ENCODE measurements at regions not wholly inside any gene's neighbourhood (a gene's known extent, or its start where the extent isn't known, plus 50 kb on each side); places are given as distances from the start of the nearest gene placed in this dataset.

DNA sequence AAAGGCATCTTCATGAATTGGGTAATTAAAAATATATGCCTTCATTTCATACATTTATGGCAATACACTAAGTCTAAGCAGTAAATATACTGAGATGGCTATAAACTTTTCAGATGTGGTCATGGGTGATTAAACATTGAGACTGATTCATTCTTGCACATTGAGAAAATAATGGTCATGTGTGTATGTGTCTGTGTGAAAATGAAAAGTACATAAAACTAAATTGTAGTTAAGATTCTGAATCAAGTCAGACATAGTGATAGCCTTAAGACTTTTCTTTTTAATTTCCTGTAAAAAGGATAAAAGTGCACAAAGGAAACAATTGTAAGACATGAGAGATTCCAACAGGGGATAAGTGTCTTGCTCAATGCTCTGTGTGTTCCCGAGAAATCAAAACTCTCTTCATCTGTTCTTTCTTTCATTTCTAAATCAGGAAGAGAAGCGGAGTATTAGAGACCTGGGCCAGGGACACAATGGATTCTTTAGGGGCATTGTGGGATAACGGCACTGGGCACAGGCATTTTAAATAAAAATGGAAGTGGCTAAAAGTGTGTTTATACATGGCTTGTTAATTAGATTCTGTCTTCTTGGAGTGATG lies 69.8 kb upstream of the AGR3 start:
- WGBS, 2 donors = 34 to 48% methylated on average over 3 of the region's 3 CpGs

DNA sequence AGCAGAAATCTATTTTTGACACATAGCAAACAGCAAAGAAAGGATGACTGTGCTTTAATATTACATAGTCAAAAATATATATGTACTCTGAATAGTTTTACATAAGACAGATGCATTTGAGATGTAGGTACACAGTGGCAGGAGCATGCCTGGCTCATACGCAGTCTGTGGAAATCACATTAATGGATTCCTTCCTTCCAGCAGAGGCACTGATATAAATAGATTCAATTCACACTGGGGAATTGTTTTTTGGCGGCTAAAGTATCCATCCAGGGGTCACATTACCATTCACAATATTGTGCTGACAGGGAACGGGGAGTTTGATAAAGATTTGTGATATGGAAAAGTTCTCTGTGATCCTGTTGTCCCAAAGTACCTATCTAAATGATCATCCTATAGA lies 72.5 kb upstream of the AGR3 start:
- no peaks in the 10 kb centered on the region for H3K27me3 ChIP-seq
- WGBS, 2 donors = 65 to 66% methylated on average over 3 of the region's 3 CpGs
- intact Hi-C loops (cut with DNase I) = no loop called here
- H3K27ac ChIP-seq = no peak overlapping the region
- TF ChIP-seq, protein P1, sequence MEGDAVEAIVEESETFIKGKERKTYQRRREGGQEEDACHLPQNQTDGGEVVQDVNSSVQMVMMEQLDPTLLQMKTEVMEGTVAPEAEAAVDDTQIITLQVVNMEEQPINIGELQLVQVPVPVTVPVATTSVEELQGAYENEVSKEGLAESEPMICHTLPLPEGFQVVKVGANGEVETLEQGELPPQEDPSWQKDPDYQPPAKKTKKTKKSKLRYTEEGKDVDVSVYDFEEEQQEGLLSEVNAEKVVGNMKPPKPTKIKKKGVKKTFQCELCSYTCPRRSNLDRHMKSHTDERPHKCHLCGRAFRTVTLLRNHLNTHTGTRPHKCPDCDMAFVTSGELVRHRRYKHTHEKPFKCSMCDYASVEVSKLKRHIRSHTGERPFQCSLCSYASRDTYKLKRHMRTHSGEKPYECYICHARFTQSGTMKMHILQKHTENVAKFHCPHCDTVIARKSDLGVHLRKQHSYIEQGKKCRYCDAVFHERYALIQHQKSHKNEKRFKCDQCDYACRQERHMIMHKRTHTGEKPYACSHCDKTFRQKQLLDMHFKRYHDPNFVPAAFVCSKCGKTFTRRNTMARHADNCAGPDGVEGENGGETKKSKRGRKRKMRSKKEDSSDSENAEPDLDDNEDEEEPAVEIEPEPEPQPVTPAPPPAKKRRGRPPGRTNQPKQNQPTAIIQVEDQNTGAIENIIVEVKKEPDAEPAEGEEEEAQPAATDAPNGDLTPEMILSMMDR (IDR thresholded peaks at IDR 0.05) = no peak
- no peak for TF ChIP-seq POLR2A (IDR thresholded peaks at IDR 0.05)
- DNase-seq = no peak
- H3K4me1 ChIP-seq = peaks cover 21 to 24% of the 10 kb centered on the region in 2 donors
- H3K36me3 ChIP-seq = no peaks in the 10 kb centered on the region
- H3K4me3 ChIP-seq (replicated peaks in 1 of 3) = no peak overlapping the region
- H3K9me3 ChIP-seq = no peaks in the 10 kb centered on the region

More for the DNA sequence above, 69.8 kb upstream of the AGR3 start:
- no peak for DNase-seq
- Histone ChIP-seq H3K9me3 (no peaks in the 10 kb centered on the region), H3K4me1 (peaks cover 21 to 24% of the 10 kb centered on the region in 2 donors), H3K27me3 (no peaks in the 10 kb centered on the region), H3K27ac (peak overlapping the region; percentile 11 to 76 (median 73)), H3K4me3 (replicated peaks in 1 of 3) (no peak overlapping the region), H3K36me3 (no peaks in the 10 kb centered on the region)
- intact Hi-C loops (cut with DNase I) = no loop called here
- TF ChIP-seq, protein P1 (IDR thresholded peaks at IDR 0.05) = no peak
- TF ChIP-seq POLR2A (IDR thresholded peaks at IDR 0.05) = peak in 1 of 2 donors; percentile 21

DNA sequence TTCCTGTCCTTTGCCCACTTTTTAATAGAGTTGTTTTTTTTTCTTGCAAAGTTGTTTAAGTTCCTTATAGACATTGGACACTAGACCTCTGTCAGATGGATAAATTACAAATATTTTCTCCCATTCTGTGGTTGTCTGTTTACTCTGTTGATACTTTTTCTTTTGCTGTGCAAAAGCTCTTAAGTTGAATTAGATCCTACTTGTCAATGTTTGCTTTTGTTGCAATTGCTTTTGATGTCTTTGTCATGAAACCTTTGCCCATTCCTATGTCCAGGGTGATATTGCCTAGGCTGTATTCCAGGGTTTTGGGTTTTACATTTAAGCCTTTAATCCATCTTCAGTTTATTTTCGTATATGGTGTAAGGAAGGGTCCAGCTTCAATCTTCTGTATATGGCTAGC lies 76.9 kb upstream of the AGR3 start:
- Histone ChIP-seq H3K27ac (no peak overlapping the region), H3K4me3 (replicated peaks in 1 of 3) (no peak overlapping the region), H3K4me1 (peaks cover 0 to 4% of the 10 kb centered on the region in 2 donors), H3K36me3 (no peaks in the 10 kb centered on the region), H3K27me3 (no peaks in the 10 kb centered on the region), H3K9me3 (no peaks in the 10 kb centered on the region)
- no peak for DNase-seq
- TF ChIP-seq, protein P1 (IDR thresholded peaks at IDR 0.05) = no peak
- TF ChIP-seq POLR2A (IDR thresholded peaks at IDR 0.05) = no peak
- intact Hi-C loops (cut with DNase I) = no loop called here
- WGBS, 2 donors = 97 to 98% methylated on average over 1 of the region's 1 CpG

DNA sequence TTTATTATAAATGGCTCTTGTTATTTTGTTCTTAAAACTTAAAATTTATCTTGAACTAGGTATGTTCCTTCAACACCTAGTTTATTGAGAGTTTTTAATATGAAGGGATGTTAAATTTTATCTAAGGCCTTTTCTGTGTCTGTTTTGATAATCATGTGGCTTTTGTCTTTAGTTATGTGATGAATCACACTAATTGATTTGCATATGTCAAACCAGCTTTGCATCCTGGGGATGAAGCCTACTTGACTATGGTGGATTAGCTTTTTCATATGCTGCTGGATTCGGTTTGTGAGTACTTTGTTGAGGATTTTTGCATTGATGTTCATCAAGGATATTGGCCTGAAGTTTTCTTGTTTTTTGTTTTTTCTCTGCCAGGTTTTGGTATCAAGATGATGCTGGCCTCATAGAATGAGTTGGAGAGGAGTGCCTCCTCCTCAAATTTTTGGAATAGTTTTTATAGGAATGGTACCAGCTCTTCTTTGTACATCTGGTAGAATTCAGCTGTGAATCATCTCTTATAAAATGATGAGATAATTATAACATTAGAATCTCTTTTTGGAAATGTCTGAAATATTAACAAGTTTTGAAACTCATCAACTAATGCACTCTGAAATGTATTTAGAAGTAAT lies 78.7 kb upstream of the AGR3 start:
- no peaks in the 10 kb centered on the region for H3K9me3 ChIP-seq
- WGBS, 2 donors = 95 to 97% methylated on average over 1 of the region's 1 CpG
- no peak for DNase-seq
- no peak overlapping the region for H3K4me3 ChIP-seq (replicated peaks in 1 of 3)
- intact Hi-C loops (cut with DNase I) = no loop called here
- no peaks in the 10 kb centered on the region for H3K27me3 ChIP-seq
- TF ChIP-seq, protein P1 (IDR thresholded peaks at IDR 0.05) = no peak
- TF ChIP-seq POLR2A (IDR thresholded peaks at IDR 0.05) = no peak
- H3K36me3 ChIP-seq = no peaks in the 10 kb centered on the region
- no peak overlapping the region for H3K27ac ChIP-seq
- H3K4me1 ChIP-seq = no peaks in the 10 kb centered on the region

DNA sequence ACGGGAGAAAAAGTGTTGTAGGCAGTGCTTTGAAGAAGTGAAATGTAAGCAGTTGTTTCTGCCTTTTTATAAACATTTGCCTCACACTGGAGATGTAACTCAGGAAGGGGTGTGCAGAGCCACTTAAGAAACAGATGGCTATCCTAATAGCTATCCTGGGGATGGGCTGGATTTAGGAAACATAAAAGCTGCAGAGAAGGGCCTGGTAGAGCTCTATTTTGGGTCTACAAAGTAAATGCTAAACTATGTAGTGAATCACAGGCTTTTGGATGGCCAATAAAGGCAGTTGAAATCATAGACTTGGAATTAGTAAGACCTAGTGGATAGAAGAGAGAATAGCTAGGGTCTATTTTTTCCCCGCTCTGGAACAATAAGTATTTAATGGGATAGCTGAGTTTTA lies 79.9 kb upstream of the AGR3 start:
- Histone ChIP-seq H3K36me3 (no peaks in the 10 kb centered on the region), H3K4me1 (peaks cover 0 to under 1% of the 10 kb centered on the region in 2 donors), H3K9me3 (no peaks in the 10 kb centered on the region), H3K27ac (no peak overlapping the region), H3K27me3 (no peaks in the 10 kb centered on the region), H3K4me3 (replicated peaks in 1 of 3) (no peak overlapping the region)
- intact Hi-C loops (cut with DNase I) = no loop called here
- no peak for TF ChIP-seq POLR2A (IDR thresholded peaks at IDR 0.05)
- DNase-seq = no peak
- 58 to 66% methylated on average over 2 of the region's 2 CpGs for WGBS, 2 donors

Measured in thyroid gland (tissue), 4 donors.